ENCODE measurements at regions not wholly inside any gene's neighbourhood (a gene's known extent, or its start where the extent isn't known, plus 50 kb on each side); places are given as distances from the start of the nearest gene placed in this dataset.

- no peak for DNase-seq
Measured at GRCh38 chr10:88023676-88024075, 160.3 kb downstream of the PTEN start.

DNA sequence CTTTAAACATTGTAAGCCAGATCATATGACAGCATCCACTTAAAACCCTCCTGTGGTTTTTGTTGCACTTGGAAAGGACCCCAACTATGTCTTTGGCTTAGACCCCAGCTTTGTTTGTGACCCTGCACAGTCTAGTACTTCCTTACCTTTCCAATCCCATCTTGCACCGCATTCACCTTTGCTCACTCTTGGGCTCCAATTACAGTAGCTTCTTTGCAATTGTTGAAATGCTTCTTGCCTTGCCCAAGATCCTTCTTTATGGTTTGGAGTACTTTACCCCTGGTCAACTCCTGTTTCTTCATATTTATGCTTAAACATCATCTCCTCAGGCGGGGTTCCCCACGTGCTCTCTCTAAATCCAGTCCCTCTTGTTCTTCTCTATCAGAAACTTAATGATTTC lies 162.6 kb downstream of the PTEN start:
- DNase-seq: no peak

- DNase-seq: no peak
Measured at GRCh38 chr10:88027570-88027969, 164.1 kb downstream of the PTEN start.

GRCh38 chr10:88028072-88028471 lies 164.6 kb downstream of the PTEN start:
- no peak for DNase-seq

DNA sequence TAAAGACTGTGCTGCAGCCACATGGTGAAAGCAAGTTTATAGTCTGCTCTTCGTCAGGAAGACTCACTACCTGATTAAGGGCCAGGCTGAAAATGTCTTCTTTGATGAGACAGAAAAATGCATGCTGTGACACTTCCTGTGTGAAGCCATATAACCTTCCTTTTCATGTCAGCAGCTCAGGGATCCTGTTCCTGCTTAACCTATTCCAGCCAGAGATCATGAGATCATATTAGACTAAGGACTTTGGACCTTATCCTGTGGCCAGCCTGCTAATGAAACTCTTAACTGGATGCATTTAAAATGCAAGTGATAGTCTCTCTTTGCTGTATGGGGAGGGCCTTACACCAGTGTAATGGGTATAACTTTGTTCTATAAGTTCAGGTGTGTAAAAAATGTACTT lies 165.2 kb downstream of the PTEN start:
- DNase-seq: no peak

- no peak for DNase-seq
Measured at GRCh38 chr10:88032566-88032965, 169.1 kb downstream of the PTEN start.

- DNase-seq: no peak
Measured at GRCh38 chr10:88033385-88033784, 170.0 kb downstream of the PTEN start.

DNA sequence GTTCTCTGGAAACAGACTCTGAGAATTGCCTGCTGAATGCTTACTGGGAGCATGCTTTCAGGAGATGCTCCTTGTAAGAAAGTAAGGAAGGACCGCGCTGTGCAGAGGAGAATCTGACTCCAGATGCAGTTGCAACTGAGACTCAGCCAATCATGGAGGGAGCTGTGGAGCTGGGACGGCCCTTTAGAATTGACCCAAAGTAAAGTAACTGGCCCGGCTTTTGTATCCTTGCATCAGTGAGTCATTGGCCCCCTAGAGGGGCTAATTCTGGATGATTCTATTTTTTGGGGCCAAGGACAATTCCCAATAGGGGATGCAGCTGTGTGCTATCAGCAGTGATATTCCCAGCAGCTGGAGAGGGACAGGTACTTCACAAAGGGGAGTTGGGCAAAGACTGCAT lies 170.4 kb downstream of the PTEN start:
- no peak for DNase-seq

DNA sequence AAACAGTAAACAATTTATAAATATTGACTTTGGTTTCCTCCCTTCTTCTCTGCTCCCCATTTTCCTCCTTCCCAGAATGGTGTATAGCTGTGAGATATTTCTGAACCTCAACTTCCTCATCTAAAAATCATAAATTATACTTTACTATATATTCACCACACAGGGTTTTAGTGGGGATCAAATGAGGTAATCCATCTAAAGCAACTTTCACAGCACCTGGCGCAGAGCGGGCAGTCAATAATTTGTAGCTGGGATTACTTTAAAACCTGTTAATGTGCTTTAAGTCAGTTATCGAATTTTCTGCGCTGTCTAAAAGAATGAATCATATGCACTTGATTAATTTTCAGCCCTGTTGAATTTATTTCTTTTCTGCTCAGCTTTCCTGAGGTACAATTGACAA lies 172.7 kb downstream of the PTEN start:
- no peak for DNase-seq

DNA sequence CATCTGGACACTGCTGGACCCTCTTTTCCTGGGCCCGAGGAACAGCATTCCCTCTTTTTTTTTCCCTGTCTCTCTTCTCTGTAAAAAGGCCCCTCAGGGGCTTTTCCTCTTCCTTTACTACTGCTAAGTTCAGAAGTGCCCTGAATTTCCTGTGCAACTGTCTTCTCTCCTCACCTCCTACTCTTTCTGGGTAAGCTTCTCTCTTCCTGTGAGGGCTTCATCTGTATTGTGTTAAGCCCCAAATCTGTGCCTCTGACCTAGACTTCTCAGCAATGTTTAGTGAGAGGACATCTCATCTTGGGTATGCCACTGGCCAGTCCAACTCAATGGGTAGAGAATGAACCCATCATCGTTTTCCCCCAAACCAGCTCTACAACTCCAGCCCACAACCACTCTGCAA lies 174.2 kb downstream of the PTEN start:
- no peak for DNase-seq

GRCh38 chr10:88038268-88038667 lies 174.8 kb downstream of the PTEN start:
- no peak for DNase-seq

- no peak for DNase-seq
Measured at GRCh38 chr10:88039496-88040200, 176.2 kb downstream of the PTEN start.

GRCh38 chr10:88041243-88042159 lies 178.1 kb downstream of the PTEN start:
- DNase-seq: no peak

- no peak for DNase-seq
Measured at GRCh38 chr10:88042160-88043100, 179.0 kb downstream of the PTEN start.

- no peak for DNase-seq
Measured at GRCh38 chr10:88045096-88045495, 181.7 kb downstream of the PTEN start.

- no peak for DNase-seq
Measured at GRCh38 chr10:88045656-88046415, 182.4 kb downstream of the PTEN start.

GRCh38 chr10:88047579-88047978 lies 184.2 kb downstream of the PTEN start:
- no peak for DNase-seq

DNA sequence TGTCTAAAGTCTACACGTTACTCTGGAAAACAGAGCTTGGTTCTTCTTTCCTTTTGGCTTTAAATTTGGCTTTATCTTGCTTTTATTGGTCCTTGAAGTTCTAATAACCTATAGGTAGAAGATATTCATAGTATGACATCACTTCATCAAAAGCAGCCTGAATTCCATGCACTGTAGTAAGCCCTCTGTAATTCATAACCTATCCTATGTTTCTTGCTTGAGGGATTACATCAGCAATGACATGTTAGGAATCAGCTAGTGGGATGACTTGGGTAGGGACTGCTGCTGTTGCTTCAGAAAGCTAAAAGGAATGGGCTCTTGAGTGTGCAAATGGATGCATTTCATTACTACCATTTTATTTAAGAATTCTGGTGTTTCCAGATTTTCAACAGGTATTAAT lies 184.9 kb downstream of the PTEN start:
- DNase-seq: no peak

- DNase-seq: no peak
Measured at GRCh38 chr10:88049204-88049603, 185.8 kb downstream of the PTEN start.

GRCh38 chr10:88057720-88058119 lies 194.3 kb downstream of the PTEN start:
- DNase-seq: no peak

- no peak for DNase-seq
Measured at GRCh38 chr10:88058750-88059149, 195.3 kb downstream of the PTEN start.

DNA sequence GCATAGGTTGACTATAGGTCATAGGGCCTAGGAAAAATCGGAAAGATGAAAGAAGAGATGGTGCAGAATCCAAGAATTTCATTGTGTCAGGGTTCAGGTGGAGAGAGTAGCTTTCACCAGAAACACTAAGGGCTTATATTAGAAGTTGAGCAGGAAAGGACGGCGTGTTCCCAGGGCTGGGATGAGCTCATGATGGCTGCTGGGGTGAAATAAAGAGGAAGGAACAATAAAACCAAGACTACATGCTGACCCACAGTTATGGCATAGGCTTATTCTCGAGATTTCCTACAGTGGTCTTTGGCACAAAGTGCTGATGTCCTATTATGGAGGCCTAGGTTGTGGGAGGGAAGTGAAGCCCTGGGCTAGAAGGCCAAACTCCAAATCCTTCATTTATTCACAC lies 195.8 kb downstream of the PTEN start:
- DNase-seq: no peak

All from stimulated activated CD4-positive, alpha-beta T cell treated with anti-CD3 and anti-CD28 coated beads, Interleukin-12 subunit alpha, Interleukin-12 subunit beta, amount 100 ng/mL, for 4 hours (primary cell).